AG10803 (cell line): ENCODE measurements at regions not wholly inside any gene's neighbourhood (a gene's known extent, or its start where the extent isn't known, plus 50 kb on each side); places are given as distances from the start of the nearest gene placed in this dataset.
"Not testable (repeated sequence)": the region's sequence is repeated elsewhere in the genome, so short reads cannot be mapped to it uniquely, and the experiment has no call there.

Experiments used
- DNase-seq: peaks from one replicate; pipeline ENCODE4 v3.0.0; 2010; ENCODE audit warnings: low read depth
- H3K4me3 ChIP-seq: 2 replicates; pipeline ENCODE4 v1.5.1; 2011; ENCODE audit warnings: mild to moderate bottlenecking, low read length, control low read depth
- TF ChIP-seq, protein P1 (sequence below): conservative IDR thresholded peaks from 2 replicates; pipeline ENCODE4 v1.5.1; 2011; ENCODE audit warnings: mild to moderate bottlenecking, low read length, control low read depth, inconsistent platforms

- TF ChIP-seq, protein P1, sequence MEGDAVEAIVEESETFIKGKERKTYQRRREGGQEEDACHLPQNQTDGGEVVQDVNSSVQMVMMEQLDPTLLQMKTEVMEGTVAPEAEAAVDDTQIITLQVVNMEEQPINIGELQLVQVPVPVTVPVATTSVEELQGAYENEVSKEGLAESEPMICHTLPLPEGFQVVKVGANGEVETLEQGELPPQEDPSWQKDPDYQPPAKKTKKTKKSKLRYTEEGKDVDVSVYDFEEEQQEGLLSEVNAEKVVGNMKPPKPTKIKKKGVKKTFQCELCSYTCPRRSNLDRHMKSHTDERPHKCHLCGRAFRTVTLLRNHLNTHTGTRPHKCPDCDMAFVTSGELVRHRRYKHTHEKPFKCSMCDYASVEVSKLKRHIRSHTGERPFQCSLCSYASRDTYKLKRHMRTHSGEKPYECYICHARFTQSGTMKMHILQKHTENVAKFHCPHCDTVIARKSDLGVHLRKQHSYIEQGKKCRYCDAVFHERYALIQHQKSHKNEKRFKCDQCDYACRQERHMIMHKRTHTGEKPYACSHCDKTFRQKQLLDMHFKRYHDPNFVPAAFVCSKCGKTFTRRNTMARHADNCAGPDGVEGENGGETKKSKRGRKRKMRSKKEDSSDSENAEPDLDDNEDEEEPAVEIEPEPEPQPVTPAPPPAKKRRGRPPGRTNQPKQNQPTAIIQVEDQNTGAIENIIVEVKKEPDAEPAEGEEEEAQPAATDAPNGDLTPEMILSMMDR = no peak
- H3K4me3 ChIP-seq = no peak overlapping the region
- no peak for DNase-seq
Observed at GRCh38 chr3:11712646-11713045, 68.9 kb upstream of the VGLL4 start.

GRCh38 chr3:11711876-11712275 lies 68.2 kb upstream of the VGLL4 start:
- peak; percentile 67 for DNase-seq
- H3K4me3 ChIP-seq = peak overlapping the region; percentile 33; the same call in 1 of the 2 replicates
- TF ChIP-seq, protein P1 = no peak

DNA sequence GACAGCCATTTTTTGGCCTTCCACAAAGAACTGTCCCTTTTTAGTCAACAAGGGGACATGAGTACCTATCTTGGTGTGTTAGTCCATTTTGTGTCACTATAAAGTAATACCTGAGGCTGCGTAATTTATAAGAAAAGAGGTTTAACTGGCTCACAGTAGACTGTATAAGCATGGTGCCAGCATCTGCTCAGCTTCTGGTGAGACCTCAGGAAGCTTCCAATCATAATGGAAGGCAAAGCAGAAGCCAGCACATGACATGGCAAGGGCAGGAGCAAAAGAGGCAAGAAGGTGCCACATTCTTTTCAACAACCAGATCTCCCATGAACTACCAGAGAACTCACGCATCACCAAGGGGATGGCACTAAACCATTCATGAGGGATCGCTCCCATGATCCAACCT lies 66.1 kb upstream of the VGLL4 start:
- H3K4me3 ChIP-seq = no peak overlapping the region
- TF ChIP-seq, protein P1 = no peak
- DNase-seq = no peak

DNA sequence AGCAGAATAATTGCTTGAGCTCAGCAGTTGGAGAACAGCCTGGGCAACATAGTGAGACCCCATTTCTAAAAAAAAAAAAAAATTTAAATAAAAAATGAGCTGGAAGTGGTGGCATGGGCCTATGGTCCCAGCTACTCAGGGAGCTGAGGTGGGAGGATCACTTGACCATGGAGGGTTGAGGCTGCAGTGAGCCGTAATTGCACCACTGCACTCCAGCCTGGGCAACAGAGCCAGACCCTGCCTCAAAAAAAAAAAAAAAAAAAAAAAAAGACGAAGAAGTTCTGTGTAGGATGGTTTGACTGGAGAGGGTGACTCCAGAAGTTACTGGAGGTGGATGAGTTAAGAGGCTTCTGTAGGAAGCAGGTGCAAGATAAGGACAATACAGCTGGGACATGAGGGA lies 63.4 kb upstream of the VGLL4 start:
- DNase-seq, H3K4me3 ChIP-seq: not testable (repeated sequence)

GRCh38 chr3:11706604-11707003 lies 62.9 kb upstream of the VGLL4 start:
- TF ChIP-seq, protein P1 = no peak
- no peak overlapping the region for H3K4me3 ChIP-seq
- no peak for DNase-seq

DNA sequence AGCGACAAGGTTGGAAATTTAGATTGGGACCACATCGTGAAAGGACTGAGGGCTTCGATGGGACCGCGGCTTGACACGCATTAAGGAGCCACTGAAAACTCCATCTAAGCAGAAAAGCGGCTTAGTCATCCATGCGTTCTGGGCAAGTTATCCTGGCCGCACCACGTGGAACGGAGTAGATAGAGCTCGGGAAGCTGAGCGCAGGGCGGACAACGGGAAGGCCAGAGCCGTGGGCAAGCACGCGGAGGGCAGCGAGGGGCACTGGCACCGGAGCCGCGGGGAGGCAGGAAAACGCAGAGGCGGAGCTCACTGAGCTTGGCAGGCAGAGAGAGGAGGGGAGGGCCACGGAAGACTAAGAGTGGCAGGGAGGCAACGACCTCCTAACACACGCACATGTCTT lies 61.3 kb upstream of the VGLL4 start:
- peak; percentile 67 for DNase-seq
- peak overlapping the region; percentile 26 for H3K4me3 ChIP-seq
- TF ChIP-seq, protein P1 = no peak

GRCh38 chr3:11703146-11703545 lies 59.4 kb upstream of the VGLL4 start:
- TF ChIP-seq, protein P1 = no peak
- no peak for DNase-seq
- no peak overlapping the region for H3K4me3 ChIP-seq

- peak; percentile 97 for DNase-seq
- TF ChIP-seq, protein P1 = no peak
- no peak overlapping the region for H3K4me3 ChIP-seq
Observed at GRCh38 chr3:11699083-11699427, 55.3 kb upstream of the VGLL4 start.
